DMS 273 (cell line): ENCODE measurements at regions not wholly inside any gene's neighbourhood (a gene's known extent, or its start where the extent isn't known, plus 50 kb on each side); places are given as distances from the start of the nearest gene placed in this dataset.

Experiments used
- DNase-seq: peaks from one replicate; lab custom pipeline; 2025; ENCODE audit not compliant: unreplicated experiment; lab: John Stamatoyannopoulos, UW

GRCh38 chr2:114065731-114066130 lies 175.8 kb downstream of the ACTR3 start:
- no peak for DNase-seq

- DNase-seq = no peak
These were observed 176.4 kb downstream of the ACTR3 start for GRCh38 chr2:114066186-114066747.

GRCh38 chr2:114068438-114068837 lies 178.5 kb downstream of the ACTR3 start:
- DNase-seq = no peak

- DNase-seq = no peak
These were observed 187.1 kb downstream of the ACTR3 start for GRCh38 chr2:114076961-114077360.

GRCh38 chr2:114079366-114080004 lies 189.6 kb downstream of the ACTR3 start:
- no peak for DNase-seq

- DNase-seq = no peak
These were observed 193.0 kb downstream of the ACTR3 start for GRCh38 chr2:114082731-114083433.

- no peak for DNase-seq
These were observed 194.0 kb downstream of the ACTR3 start for GRCh38 chr2:114083717-114084387.

- DNase-seq = no peak
These were observed 195.3 kb downstream of the ACTR3 start for GRCh38 chr2:114085238-114085637.

- DNase-seq = no peak
These were observed 196.1 kb downstream of the ACTR3 start for GRCh38 chr2:114085992-114086391.

- no peak for DNase-seq
These were observed 199.9 kb downstream of the ACTR3 start for GRCh38 chr2:114089636-114090319.

- DNase-seq = no peak
These were observed 201.1 kb downstream of the ACTR3 start for GRCh38 chr2:114091010-114091409.

GRCh38 chr2:114108249-114108648 lies 218.4 kb downstream of the ACTR3 start:
- no peak for DNase-seq

- DNase-seq = no peak
These were observed 219.0 kb downstream of the ACTR3 start for GRCh38 chr2:114108824-114109416.

GRCh38 chr2:114111329-114111728 lies 221.4 kb downstream of the ACTR3 start:
- no peak for DNase-seq

- no peak for DNase-seq
These were observed 223.6 kb downstream of the ACTR3 start for GRCh38 chr2:114113518-114113917.

- no peak for DNase-seq
These were observed 228.2 kb downstream of the ACTR3 start for GRCh38 chr2:114118088-114118487.

- DNase-seq = no peak
These were observed 230.0 kb downstream of the ACTR3 start for GRCh38 chr2:114119862-114120261.

- peak; percentile 20 for DNase-seq
These were observed 233.0 kb downstream of the ACTR3 start for GRCh38 chr2:114122930-114123329.

- DNase-seq = no peak
These were observed 234.0 kb downstream of the ACTR3 start for GRCh38 chr2:114123925-114124324.

GRCh38 chr2:114127372-114127771 lies 237.5 kb downstream of the ACTR3 start:
- DNase-seq = no peak

GRCh38 chr2:114128263-114128662 lies 238.4 kb downstream of the ACTR3 start:
- DNase-seq = no peak
